ENCODE measurements at regions not wholly inside any gene's neighbourhood (a gene's known extent, or its start where the extent isn't known, plus 50 kb on each side); places are given as distances from the start of the nearest gene placed in this dataset.

DNA sequence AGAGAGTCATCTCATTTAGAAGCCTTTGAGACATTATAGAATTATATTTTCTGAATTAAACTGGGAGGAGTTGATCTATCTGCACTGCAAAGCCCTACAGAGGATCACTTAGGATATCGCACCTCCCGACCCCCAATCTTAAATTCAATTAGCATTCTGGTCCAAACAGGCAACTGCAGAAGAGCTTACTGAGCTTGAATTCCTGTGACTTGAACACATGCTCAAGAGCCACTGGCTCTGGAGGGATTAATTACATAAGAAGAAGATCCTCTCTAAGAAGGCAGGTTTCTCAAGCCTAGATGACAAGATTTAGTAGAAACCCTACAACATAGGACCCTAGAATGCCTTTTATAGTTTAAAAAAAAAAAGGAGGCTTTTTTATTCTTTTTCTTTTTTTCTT lies 548.9 kb downstream of the ARAP2 start:
- no peak for DNase-seq (ENCODE audit: low read depth)

- no peak for DNase-seq (ENCODE audit: low read depth)
Measured at GRCh38 chr4:35697210-35697736, 547.0 kb downstream of the ARAP2 start.

GRCh38 chr4:35700663-35701062 lies 543.7 kb downstream of the ARAP2 start:
- DNase-seq (ENCODE audit: low read depth), result no peak

DNA sequence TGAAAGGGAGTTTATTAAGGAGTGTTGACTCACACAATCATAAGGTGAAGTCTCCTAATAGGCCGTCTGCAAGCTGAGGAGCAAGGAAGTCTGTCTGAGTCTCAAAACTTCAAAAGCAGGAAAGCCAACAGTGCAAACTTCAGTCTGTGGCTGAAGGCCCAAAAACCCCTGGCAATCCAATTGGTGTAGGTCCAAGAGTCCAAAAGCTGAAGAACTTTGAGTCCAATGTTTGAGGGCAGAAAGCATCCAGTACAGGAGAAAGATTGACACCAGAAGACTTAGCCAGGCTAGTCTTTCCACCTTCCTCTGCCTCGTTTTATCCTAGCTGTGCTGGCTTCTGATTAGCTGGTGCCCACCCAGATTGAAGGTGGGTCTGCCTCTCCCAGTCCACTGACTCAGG lies 535.2 kb downstream of the ARAP2 start:
- DNase-seq (ENCODE audit: low read depth), result no peak

DNA sequence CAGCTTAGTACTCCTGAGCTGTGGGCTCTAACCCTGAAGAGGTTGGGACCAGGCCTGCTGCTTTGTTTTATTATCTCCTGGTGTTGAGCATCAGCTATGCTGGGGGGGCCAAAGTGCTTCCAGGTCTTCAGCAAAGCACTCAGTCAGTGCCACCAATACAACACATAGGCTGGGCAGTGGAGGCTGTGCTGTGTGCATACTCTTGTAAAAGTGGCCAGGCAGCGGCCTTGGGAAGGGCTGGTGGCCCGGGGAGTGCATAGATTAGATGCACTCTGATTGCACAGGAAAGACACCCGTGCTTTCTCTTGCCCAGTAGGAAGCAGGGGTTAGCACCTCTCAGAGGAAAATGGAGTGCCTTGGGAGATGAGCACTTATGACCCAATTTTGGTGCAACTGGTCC lies 534.0 kb downstream of the ARAP2 start:
- DNase-seq (ENCODE audit: low read depth), result no peak

DNA sequence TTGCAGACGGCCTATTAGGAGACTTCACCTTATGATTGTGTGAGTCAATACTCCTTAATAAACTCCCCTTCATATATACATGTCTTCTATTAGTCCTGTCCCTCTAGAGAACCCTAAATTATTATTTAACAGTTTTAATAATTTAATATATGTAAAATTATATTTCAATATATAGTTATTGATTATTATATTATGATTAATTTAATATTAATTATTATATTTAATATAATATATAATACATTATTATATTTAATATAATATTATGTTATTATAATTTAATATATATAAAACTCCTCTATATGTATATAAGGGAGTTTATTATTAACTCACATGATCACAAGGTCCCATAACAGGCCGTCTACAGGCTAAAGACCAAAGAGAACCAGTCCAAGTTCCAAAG lies 533.2 kb downstream of the ARAP2 start:
- DNase-seq (ENCODE audit: low read depth), result no peak

DNA sequence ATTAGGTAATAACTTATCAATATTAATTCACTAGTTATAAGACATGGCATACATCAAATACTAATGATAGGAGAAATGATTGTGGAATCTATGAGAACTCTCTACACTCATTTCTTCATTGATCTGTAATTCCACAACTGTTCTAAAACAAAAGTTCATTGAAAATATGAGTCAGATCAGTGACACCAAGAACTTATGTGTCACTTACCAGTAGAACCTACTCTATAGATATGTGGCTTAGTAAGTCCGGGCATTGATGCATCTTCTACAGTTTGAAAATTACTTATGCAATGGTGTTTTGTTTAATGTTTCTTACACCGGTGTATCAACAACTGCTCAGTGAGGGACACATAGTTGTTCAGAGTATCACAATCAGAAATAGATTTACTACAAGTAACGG lies 520.3 kb downstream of the ARAP2 start:
- DNase-seq (ENCODE audit: low read depth), result no peak

GRCh38 chr4:35725131-35725530 lies 519.2 kb downstream of the ARAP2 start:
- no peak for DNase-seq (ENCODE audit: low read depth)

- no peak for DNase-seq (ENCODE audit: low read depth)
Measured at GRCh38 chr4:35730414-35730813, 513.9 kb downstream of the ARAP2 start.

DNA sequence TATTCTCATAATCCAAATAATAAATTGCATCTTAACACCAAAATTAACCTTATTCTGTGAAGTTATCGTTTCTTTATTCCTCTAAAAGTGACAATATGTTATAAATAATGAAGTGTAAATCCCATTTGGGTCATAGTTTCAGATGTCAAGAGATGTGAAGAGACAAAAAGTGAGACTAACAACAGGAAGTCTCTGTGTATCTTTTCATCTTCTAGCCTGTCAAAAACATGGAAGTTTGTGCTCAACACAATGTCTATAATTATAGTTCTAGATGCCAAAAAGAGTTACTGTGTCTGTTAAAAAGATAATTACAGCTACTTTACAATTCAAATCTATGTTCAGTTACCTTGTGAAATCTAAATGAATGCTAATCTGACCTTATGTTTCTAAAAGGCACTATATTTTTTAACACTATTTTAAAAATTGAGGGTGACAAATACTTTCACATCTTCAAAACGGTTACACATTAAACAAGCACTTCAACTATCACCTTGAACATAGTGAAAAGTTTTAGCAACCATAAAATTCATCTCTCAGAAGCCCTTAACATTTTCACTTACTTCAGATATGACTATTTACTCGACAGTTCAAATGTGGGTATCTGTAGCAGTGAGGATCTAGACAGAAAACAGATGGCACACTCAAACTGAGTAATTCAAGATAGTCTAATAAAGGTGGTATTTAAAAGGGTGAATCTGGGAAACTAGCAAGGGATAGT lies 509.8 kb downstream of the ARAP2 start:
- no peak for DNase-seq (ENCODE audit: low read depth)

- no peak for DNase-seq (ENCODE audit: low read depth)
Measured at GRCh38 chr4:35739308-35739707, 505.0 kb downstream of the ARAP2 start.

DNA sequence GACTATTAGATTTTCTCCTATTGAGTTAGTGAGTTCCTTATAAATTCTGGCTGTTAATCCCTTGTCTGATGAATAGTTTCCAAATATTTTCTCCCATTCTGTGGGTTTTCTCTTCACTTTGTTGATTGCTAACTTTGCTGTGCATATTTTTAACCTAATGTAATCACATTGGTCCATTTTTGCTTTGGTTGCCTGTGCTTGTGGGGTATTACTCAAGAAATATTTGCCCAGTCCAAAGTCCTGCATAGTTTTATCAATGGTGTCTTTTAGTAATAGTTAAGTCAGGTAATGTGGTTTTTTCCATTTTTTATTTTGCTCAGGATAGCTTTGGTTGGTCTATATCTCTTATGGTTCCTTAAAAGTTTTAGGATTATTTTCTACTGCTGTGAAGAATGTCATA lies 490.3 kb downstream of the ARAP2 start:
- DNase-seq (ENCODE audit: low read depth), result no peak

DNA sequence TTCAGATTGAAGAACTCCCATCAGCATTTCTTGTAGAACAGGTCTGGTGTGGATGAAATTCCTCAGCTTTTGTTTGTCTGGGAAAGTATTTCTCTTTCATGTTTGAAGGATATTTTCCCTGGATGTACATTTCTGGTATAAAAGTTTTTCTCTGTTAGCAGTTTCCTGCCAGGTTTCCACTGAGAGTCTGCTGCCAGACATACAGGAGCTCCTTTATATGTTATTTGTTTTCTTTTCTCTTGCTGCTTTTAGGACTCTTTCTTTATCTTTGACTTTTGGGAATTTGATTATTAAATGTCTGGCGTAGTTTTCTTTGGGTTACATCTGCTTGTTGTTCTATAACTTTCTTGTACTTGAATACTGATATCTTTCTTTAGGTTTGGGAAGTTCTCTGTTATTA lies 486.5 kb downstream of the ARAP2 start:
- DNase-seq (ENCODE audit: low read depth), result no peak

DNA sequence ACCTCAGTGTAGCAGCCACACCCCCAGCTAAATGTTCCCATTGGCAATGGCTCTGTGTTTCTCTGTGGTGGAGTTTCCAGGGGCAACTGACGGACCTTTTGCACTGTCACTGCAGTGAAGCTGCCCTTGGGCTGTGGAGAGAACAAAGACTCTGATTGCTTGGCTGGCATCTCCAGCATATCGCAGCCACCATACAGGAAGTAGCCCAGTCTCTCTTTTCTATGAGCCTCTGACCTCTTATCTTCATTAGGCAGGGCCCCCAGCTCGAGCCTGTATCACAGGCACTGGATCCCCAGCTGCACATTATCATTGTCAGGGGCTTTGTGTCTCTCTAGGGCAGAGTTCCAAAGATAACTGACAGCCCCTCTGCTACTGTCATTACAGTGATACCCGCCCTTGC lies 483.5 kb downstream of the ARAP2 start:
- no peak for DNase-seq (ENCODE audit: low read depth)

- no peak for DNase-seq (ENCODE audit: low read depth)
Measured at GRCh38 chr4:35771571-35771970, 472.7 kb downstream of the ARAP2 start.

- DNase-seq (ENCODE audit: low read depth), result no peak
Measured at GRCh38 chr4:35772291-35772690, 472.0 kb downstream of the ARAP2 start.

GRCh38 chr4:35789899-35790574 lies 454.3 kb downstream of the ARAP2 start:
- DNase-seq (ENCODE audit: low read depth), result no peak

DNA sequence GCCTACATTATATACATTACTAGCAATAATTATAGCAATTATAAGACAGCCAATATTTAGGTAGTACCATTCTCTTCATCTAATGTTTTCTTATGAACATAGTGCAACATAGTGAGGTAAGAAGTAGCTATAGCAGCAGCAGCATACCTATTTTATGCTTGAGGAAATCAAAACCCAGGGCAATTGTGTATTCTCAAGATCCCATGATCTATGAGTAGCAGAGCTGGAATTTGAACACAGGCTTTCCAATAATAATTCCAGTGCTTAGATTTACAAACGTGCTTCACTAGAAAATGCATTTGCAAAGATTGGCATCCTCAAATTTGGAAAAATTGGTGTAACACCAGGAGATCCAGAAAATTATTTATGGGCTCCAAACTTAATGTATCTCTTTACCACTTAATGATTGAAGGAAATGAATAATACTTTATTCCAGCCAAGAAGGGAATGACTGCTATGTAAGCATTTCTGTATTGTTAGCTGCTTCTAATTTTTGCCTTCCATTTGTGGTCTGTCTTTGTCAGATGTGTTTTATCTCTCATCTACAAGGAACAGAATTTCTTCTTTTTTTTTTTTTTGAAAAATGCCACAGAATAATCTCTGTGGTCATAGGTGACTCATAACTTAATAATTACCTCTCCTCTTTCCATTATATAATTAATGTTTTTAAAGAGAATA lies 451.1 kb downstream of the ARAP2 start:
- DNase-seq (ENCODE audit: low read depth), result no peak

DNA sequence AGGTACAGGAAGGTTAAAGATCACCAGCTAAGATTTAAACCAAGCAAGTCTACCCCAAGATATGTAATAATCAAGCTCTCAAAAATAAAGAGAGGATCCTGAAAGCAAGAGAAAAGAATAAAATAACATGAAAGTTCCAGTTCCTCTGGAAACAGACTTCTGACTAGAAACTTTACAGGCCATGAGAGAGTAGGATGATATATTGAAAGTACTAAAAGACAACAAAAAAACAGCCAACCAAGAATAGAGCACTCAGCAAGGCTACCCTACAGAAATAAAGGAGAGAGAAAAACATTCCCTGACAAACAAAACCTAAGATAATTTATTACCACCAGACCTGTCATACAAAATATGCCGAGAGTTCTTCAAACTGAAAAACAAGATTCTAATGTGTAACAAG lies 450.5 kb downstream of the ARAP2 start:
- DNase-seq (ENCODE audit: low read depth), result no peak

DNA sequence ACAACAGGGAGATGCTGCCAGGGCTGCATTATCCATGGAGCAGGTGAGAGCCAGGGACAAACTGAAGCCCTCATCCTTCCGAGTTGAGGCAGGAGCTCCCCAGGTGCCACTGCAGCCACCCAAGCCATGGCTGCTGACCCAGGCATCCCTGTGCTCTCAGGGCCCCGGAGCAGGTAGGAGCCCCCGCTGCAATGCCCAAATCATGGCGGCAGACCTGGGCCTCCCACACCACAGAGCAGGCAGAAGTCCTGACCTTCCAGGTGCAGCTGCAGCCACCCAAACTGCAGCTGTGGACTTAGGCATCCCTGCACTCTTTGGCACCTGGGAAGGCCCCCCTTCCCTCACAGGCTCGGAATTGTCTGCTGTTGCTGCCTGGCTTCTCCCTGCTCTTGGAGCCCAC lies 443.6 kb downstream of the ARAP2 start:
- no peak for DNase-seq (ENCODE audit: low read depth)

DNA sequence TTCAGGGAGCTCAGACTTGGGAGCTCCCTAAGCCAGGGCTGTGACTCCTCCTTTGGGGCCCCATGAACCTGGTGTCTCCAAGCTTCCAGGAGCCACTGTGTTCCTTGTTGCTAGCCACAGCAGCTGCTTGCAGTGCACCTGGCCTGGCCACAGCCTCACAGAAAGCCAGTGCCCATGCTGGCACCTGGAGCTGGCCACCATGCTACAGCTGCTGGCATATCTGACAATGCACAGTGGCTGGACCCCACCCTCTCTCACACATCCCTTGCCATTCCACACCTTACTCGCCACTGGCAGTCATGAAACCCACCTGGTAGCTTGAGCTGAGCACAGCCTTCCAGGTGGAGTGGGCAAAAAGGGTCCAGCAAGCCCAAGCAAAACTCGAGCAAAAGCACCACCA lies 441.7 kb downstream of the ARAP2 start:
- no peak for DNase-seq (ENCODE audit: low read depth)

GRCh38 chr4:35818520-35818919 lies 425.8 kb downstream of the ARAP2 start:
- no peak for DNase-seq (ENCODE audit: low read depth)

GRCh38 chr4:35820003-35820402 lies 424.3 kb downstream of the ARAP2 start:
- DNase-seq (ENCODE audit: low read depth), result no peak
